GM18505 (cell line): ENCODE measurements at regions not wholly inside any gene's neighbourhood (a gene's known extent, or its start where the extent isn't known, plus 50 kb on each side); places are given as distances from the start of the nearest gene placed in this dataset.

ENCODE experiments used
- ATAC-seq: cut with Tn5 transposase; IDR thresholded peaks from one replicate; pipeline ENCODE4 v1.9.1; 2021; ENCODE audit not compliant: unreplicated experiment
- POLR2A ChIP-seq: IDR thresholded peaks from 4 replicates; pipeline ENCODE4 v1.6.1; 2011; ENCODE audit warnings: borderline replicate concordance; ENCODE audit not compliant: insufficient read depth, insufficient read length; ENCODE audit errors: extremely low read depth

DNA sequence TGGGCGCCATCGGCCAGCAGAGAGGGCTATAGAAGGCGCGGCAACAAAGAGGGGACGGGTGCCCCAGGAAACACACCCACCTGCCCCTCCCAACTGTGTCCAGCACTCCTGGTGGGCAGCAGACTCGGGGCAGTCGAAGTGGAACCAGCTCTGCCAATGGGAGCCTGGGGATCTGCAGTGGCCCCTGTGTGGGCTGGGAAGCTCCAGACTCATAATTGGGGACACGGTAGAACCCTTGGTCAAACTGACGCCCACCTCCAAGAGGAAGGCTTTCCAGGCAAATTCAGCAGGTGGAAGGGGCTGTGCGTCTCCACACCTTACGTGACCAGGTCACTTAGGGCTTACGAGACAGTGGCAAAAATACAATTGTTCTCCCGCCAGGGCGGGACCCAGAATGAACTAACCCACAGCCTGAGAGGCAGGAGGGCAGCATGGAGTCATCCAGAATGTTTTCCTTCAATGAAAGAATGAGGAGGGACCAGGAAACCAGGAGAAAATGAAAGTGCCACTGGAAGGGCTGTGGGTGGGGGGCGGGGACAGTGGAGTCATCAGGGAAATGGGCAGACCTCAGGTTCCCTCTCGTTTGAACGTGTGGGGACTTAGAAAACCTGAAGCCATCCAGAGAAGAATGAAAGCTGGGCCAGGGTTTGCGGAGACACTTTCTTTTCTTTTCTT is 53.2 kb upstream of the SHANK2 start:
- ATAC-seq, result no peak
- no peak for TF ChIP-seq POLR2A

DNA sequence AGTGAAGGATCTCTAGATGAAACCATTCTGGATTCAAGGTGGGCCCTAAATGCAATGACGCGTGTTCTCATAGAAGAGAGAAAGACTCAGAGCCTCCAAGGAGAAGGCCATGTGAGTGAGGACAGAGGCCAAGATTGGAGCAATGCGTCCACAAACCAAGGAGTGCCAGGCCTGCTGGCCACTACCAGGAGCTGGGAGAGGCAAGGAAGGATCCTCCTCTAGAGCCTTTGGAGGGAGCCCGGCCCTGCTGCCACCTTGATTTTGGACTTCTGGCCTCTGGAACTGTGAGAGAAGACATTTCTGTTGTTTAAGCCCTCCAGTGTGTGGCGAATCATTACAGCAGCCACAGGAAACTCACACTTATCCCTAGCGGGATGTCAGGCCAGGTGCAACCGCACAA is 52.7 kb upstream of the SHANK2 start:
- TF ChIP-seq POLR2A, result no peak
- no peak for ATAC-seq

GRCh38 chr11:71304491-71304890 is 52.1 kb upstream of the SHANK2 start:
- no peak for ATAC-seq
- no peak for TF ChIP-seq POLR2A

DNA sequence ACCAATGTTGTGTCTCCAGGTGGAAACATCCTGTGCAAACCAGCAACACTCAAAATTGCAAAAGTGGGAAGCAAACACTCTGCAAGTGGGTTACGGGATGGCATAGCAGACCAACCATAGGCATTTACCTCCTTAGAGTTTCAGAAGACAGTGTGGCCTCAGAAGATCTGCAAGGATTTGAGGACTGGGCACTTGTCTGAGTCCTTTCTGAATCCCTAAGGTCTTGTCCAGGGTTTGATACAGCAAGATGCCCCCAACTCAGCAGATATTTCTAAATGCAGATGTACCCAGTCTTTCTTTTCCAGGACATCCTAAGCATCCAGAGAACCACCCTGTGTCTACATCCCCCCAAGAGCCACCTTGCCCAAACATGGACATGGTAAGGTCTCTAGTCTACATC is 51.7 kb upstream of the SHANK2 start:
- no peak for TF ChIP-seq POLR2A

DNA sequence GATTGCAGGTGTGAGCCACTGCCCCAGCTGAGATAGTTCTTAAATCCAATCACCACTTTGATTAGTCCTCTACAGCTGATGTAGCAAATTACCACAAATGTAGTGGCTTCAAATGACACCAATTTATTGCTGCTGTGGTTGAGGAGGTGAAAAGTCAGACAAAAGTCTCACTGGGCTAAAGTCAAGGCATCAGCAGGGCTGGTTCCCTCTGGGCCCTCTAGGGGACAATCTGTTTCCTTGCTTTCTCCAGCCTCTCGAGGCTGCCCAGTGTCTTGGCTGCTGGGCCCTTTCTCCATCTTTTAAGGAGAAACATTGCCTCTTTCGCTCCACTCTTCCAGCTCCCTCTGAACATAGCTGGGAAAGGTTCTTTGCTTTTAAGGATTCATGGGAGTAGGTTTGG is 50.5 kb upstream of the SHANK2 start:
- no peak for ATAC-seq
- TF ChIP-seq POLR2A, result no peak

More for the DNA sequence above, 51.7 kb upstream of the SHANK2 start:
- no peak for ATAC-seq

DNA sequence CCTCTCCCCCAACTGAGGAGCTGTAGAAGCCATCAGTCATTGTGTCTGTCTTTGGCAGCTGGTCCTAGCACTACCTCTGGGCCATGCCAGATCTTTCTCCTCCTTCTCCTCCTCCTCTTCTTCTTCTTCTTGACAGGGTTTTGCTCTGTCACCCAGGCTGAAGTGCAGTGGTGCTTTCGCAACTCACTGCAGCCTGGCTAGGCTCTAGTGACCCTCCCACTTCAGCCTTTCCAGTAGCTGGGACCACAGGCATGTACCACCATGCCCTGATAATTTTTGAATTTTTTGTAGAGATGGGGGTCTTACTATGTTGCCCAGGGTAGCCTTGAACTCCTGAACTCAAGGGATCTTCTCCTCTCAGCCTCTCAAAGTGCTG is 50.1 kb upstream of the SHANK2 start:
- no peak for ATAC-seq
- no peak for TF ChIP-seq POLR2A
